Large intestine (tissue), 3 donors: ENCODE measurements at regions not wholly inside any gene's neighbourhood (a gene's known extent, or its start where the extent isn't known, plus 50 kb on each side); places are given as distances from the start of the nearest gene placed in this dataset.

Experiments used
- DNase-seq, 2 donors: peaks; one replicate each; pipeline versions ENCODE4 v3.0.0 to v3.0.0-alpha.2; 2013
- H3K27ac ChIP-seq: one replicate; pipeline ENCODE4 v1.5.1; 2013; ENCODE audit warnings: low read length
- H3K27me3 ChIP-seq: 2 replicates; pipeline ENCODE4 v1.6.1; 2013; ENCODE audit warnings: low read length; ENCODE audit not compliant: control insufficient read depth, insufficient read depth
- H3K36me3 ChIP-seq: 2 replicates; pipeline ENCODE4 v1.6.1; 2013; ENCODE audit warnings: low read length; ENCODE audit not compliant: control insufficient read depth, insufficient read depth
- H3K4me1 ChIP-seq: one replicate; pipeline ENCODE4 v1.6.1; 2013; ENCODE audit warnings: low read length; ENCODE audit not compliant: control insufficient read depth, insufficient read depth
- H3K4me3 ChIP-seq: one replicate; pipeline ENCODE4 v1.5.1; 2013; ENCODE audit warnings: low read length
- H3K9me3 ChIP-seq: one replicate; pipeline ENCODE4 v1.6.1; 2013; ENCODE audit warnings: mild to moderate bottlenecking, low read depth, low read length, moderate library complexity; ENCODE audit not compliant: control insufficient read depth
- WGBS: methylation state at CpG from one replicate; pipeline ENCODE4 v1.1.5; 2013; ENCODE audit warnings: low lambda C conversion rate; ENCODE audit not compliant: insufficient coverage; 5-methylcytosine and 5-hydroxymethylcytosine counted together

DNA sequence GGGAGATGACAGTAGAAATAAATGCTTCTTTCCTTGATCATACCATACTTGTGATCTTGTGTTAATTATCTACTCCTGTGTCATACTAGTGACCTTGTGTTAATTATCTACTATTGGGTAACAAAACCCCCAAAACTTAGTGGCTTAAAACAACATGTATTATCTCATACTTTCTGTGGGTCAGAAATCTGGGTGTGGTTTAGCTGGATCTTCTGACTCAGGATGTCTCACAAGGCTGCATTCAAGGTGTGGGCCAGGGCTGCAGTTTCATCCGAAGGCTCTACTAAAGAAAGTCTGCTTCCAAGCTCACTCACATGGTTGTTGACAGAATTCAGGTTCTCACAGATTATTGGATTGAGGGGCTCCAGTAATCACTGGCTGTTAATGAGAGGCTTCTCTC lies 70.3 kb upstream of the NDP start:
- Histone ChIP-seq H3K4me3 (no peak overlapping the region), H3K27me3 (no peaks in the 10 kb centered on the region), H3K27ac (no peak overlapping the region), H3K4me1 (no peaks in the 10 kb centered on the region), H3K36me3 (no peaks in the 10 kb centered on the region), H3K9me3 (peaks cover 3% of the 10 kb centered on the region)
- DNase-seq: no peak
- no CpG with 5 or more reads among the region's 1 CpG for WGBS

GRCh38 chrX:44042751-44043150 lies 69.6 kb upstream of the NDP start:
- Histone ChIP-seq H3K9me3 (peaks cover 3% of the 10 kb centered on the region), H3K27ac (no peak overlapping the region), H3K4me3 (no peak overlapping the region), H3K4me1 (no peaks in the 10 kb centered on the region), H3K36me3 (no peaks in the 10 kb centered on the region), H3K27me3 (no peaks in the 10 kb centered on the region)
- DNase-seq: no peak
- no CpG with 5 or more reads among the region's 1 CpG for WGBS

DNA sequence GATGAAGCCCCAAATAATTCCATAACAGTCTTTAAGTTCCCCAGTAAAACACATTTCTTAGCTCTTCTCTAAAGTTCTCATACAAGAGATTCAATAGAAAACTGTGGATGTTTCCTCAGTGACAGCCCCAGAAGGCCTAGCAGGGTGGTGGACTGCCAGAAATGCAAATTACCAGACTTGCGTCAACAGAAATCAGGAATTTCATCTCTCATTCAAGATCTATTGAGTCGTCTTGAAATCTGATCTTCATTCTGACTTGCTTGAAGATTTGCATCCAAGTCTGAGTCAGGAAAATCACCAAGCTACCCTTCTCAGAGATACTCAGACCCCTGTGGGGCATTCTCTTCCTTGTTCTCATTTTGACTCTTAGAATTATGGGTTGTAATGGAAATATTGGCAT lies 68.9 kb upstream of the NDP start:
- Histone ChIP-seq H3K4me3 (no peak overlapping the region), H3K36me3 (no peaks in the 10 kb centered on the region), H3K27ac (no peak overlapping the region), H3K27me3 (no peaks in the 10 kb centered on the region), H3K9me3 (peaks cover 3% of the 10 kb centered on the region), H3K4me1 (no peaks in the 10 kb centered on the region)
- DNase-seq: no peak
- WGBS: no CpG with 5 or more reads among the region's 2 CpGs

- H3K4me1 ChIP-seq: no peaks in the 10 kb centered on the region
- no CpG with 5 or more reads among the region's 3 CpGs for WGBS
- no peak overlapping the region for H3K27ac ChIP-seq
- no peaks in the 10 kb centered on the region for H3K36me3 ChIP-seq
- H3K9me3 ChIP-seq: peaks cover 3% of the 10 kb centered on the region
- no peak overlapping the region for H3K4me3 ChIP-seq
- H3K27me3 ChIP-seq: no peaks in the 10 kb centered on the region
- no peak for DNase-seq
Observed at GRCh38 chrX:44040406-44040805, 67.2 kb upstream of the NDP start.

- Histone ChIP-seq H3K36me3 (no peaks in the 10 kb centered on the region), H3K4me1 (no peaks in the 10 kb centered on the region), H3K27me3 (no peaks in the 10 kb centered on the region), H3K4me3 (no peak overlapping the region), H3K27ac (no peak overlapping the region), H3K9me3 (peaks cover 3% of the 10 kb centered on the region)
- no CpG with 5 or more reads among the region's 1 CpG for WGBS
- DNase-seq: no peak
Observed at GRCh38 chrX:44039556-44039955, 66.4 kb upstream of the NDP start.

DNA sequence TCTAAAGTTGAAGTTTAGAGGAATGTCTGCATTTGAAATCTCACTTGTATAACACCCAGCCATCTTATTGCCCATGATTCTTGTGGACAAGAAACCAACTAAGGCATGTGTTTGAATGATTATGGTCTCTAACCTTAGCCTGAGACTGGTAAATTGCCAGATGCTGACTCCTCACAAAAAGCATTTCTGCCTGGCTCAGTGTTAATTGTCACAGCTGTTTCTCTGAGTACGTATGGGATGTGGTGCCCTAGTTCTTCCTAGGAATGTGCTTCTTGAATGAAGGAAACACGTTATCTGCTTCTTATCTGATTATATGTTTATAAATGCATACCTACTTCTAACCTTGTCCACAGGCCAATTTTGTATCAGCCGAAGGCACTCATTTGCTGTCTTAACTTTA lies 63.1 kb upstream of the NDP start:
- Histone ChIP-seq H3K27ac (no peak overlapping the region), H3K36me3 (no peaks in the 10 kb centered on the region), H3K9me3 (no peaks in the 10 kb centered on the region), H3K4me1 (no peaks in the 10 kb centered on the region), H3K4me3 (no peak overlapping the region), H3K27me3 (no peaks in the 10 kb centered on the region)
- no CpG with 5 or more reads among the region's 3 CpGs for WGBS
- no peak for DNase-seq

DNA sequence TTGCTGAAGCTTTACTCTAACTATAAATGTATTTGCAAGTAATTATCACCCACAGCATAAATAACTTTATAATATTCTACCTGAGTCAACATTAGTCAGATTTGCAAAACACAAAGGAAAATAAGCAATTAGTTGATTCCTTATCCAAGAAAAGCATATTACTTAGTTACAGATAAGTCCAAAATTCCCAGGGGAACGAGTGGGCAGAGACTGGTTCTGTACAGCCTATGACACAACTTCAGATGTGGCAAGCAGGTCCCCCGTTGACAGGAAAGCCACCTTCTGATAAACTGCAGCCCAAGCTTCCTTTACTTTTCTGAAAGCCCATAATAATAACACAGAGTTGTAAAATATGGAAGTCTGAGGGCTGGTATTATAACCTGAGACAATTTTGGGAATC lies 62.4 kb upstream of the NDP start:
- no peaks in the 10 kb centered on the region for H3K4me1 ChIP-seq
- no peak for DNase-seq
- no peak overlapping the region for H3K4me3 ChIP-seq
- H3K9me3 ChIP-seq: no peaks in the 10 kb centered on the region
- no peaks in the 10 kb centered on the region for H3K27me3 ChIP-seq
- WGBS: no CpG with 5 or more reads among the region's 2 CpGs
- no peaks in the 10 kb centered on the region for H3K36me3 ChIP-seq
- H3K27ac ChIP-seq: no peak overlapping the region

GRCh38 chrX:44032479-44032878 lies 59.3 kb upstream of the NDP start:
- Histone ChIP-seq H3K9me3 (peaks cover 4% of the 10 kb centered on the region), H3K27me3 (no peaks in the 10 kb centered on the region), H3K4me1 (no peaks in the 10 kb centered on the region), H3K36me3 (no peaks in the 10 kb centered on the region), H3K27ac (no peak overlapping the region), H3K4me3 (no peak overlapping the region)
- WGBS: 80% methylated on average over 1 of the region's 2 CpGs
- DNase-seq: no peak

DNA sequence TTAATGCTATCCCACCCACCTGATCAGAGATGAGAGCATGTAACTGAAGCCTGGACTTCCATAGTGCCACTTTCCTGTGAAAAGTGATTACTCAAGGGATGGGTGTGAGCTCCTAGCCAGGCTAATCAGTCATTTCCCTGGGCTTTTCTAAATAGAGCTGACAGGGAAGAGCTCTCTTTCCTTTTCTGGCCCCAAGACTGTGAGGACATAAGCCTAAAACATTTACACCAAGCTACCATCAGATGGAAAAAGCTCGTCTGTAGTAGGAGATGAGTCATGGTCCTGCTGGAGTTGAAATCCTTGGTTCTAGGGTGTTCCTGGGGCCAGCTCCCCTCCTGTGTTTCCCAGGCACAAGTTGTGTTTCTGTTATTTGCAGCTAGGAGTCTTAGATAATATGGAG lies 52.4 kb upstream of the NDP start:
- no peak overlapping the region for H3K27ac ChIP-seq
- H3K4me1 ChIP-seq: no peaks in the 10 kb centered on the region
- H3K9me3 ChIP-seq: peaks cover 4% of the 10 kb centered on the region
- no peaks in the 10 kb centered on the region for H3K36me3 ChIP-seq
- H3K4me3 ChIP-seq: no peak overlapping the region
- DNase-seq: no peak
- H3K27me3 ChIP-seq: no peaks in the 10 kb centered on the region
- WGBS: no CpG with 5 or more reads among the region's 1 CpG
